ENCODE measurements at regions not wholly inside any gene's neighbourhood (a gene's known extent, or its start where the extent isn't known, plus 50 kb on each side); places are given as distances from the start of the nearest gene placed in this dataset.

DNA sequence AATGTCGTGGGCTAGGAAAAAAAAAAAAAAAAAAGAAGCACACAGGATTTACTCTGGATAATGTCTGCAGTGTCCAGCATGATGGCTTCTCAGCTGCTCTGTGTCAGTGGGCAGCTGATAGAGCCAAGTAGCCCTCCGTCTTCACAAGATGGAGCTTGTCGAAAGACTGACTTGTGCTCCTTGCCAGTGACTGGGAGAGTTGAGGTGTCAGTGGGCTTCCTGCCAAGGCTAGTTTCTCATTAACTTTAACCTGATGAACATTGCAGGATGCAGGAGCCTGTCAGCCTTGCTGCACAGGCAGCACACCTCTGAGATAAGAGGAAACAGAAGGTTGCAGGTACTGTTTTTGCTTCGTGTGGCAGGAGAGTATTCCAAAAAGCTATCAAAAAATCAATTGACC, 171.4 kb upstream of the SGCD start:
- no peaks in the 10 kb centered on the region for H3K36me3 ChIP-seq (ENCODE audit: insufficient read depth, low read length)
- no peak overlapping the region for H3K4me2 ChIP-seq (ENCODE audit: low read length)
- ChIA-PET POLR2A (interaction anchor here (0.7 kb wide), 4 partner anchors 31 to 822 kb away, joined by 3 to 6 read pairs (median 4); no protein-coding TSS in a partner anchor), CTCF (ENCODE audit: unreplicated experiment) (no interaction called here)
- H4K20me1 ChIP-seq (ENCODE audit: insufficient read depth, low read length), result no peaks in the 10 kb centered on the region
- BruUV-seq (replicated peaks), result no TSS peak
- no peaks in the 10 kb centered on the region for H3K9me2 ChIP-seq (ENCODE audit: insufficient read depth, low read length)
- no peak overlapping the region for H2AFZ ChIP-seq (ENCODE audit: low read length)
- TF ChIP-seq, protein P1, sequence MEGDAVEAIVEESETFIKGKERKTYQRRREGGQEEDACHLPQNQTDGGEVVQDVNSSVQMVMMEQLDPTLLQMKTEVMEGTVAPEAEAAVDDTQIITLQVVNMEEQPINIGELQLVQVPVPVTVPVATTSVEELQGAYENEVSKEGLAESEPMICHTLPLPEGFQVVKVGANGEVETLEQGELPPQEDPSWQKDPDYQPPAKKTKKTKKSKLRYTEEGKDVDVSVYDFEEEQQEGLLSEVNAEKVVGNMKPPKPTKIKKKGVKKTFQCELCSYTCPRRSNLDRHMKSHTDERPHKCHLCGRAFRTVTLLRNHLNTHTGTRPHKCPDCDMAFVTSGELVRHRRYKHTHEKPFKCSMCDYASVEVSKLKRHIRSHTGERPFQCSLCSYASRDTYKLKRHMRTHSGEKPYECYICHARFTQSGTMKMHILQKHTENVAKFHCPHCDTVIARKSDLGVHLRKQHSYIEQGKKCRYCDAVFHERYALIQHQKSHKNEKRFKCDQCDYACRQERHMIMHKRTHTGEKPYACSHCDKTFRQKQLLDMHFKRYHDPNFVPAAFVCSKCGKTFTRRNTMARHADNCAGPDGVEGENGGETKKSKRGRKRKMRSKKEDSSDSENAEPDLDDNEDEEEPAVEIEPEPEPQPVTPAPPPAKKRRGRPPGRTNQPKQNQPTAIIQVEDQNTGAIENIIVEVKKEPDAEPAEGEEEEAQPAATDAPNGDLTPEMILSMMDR (conservative IDR thresholded peaks at IDR 0.05; ENCODE audit: low read length), result no peak
- intact Hi-C loops (cut with micrococcal nuclease; ENCODE audit: unreplicated experiment), result no loop called here
- no peak overlapping the region for H3K4me3 ChIP-seq (ENCODE audit: low read depth, low read length, poor library complexity, severe bottlenecking)
- H3K79me2 ChIP-seq (ENCODE audit: insufficient read depth, low read depth, low read length), result no peaks in the 10 kb centered on the region
- DNase-seq (ENCODE audit: low spot score), result no peak
- H3K27ac ChIP-seq (ENCODE audit: low read depth, low read length, poor library complexity, severe bottlenecking), result no peak overlapping the region
- no peaks in the 10 kb centered on the region for H3K4me1 ChIP-seq (ENCODE audit: insufficient read depth, low read length, poor library complexity, severe bottlenecking)
- H3K9me3 ChIP-seq (ENCODE audit: low read length), result no peaks in the 10 kb centered on the region

DNA sequence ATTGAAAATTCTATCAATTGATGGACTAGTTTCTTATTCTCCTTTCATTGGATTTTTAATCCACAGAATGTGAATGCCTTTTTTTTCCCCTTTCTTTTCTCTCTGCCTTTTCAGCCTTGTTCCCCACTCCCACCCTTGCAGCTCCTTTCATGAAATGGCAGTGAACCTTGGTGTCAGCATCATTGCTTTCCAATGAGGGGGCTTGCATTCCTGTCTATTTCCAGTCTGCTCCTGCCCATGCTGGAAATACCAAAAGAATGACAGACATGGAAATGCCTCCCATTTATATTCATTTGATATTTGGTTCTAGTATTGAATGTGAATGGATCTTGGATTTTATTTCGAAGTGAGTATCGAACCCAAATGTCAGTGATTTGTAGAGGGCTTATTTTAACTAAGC, 162.7 kb upstream of the SGCD start:
- H2AFZ ChIP-seq (ENCODE audit: low read length), result no peak overlapping the region
- H3K9me2 ChIP-seq (ENCODE audit: insufficient read depth, low read length), result no peaks in the 10 kb centered on the region
- intact Hi-C loops (cut with micrococcal nuclease; ENCODE audit: unreplicated experiment), result no loop called here
- DNase-seq (ENCODE audit: low spot score), result no peak
- no peak overlapping the region for H3K4me2 ChIP-seq (ENCODE audit: low read length)
- H4K20me1 ChIP-seq (ENCODE audit: insufficient read depth, low read length), result no peaks in the 10 kb centered on the region
- ChIA-PET CTCF (ENCODE audit: unreplicated experiment) (no interaction called here), POLR2A (interaction anchor here (0.9 to 1.6 kb wide), 2 partner anchors 18 to 41 kb away, joined by 3 to 4 read pairs; no protein-coding TSS in a partner anchor)
- BruUV-seq (replicated peaks), result no TSS peak
- H3K27ac ChIP-seq (ENCODE audit: low read depth, low read length, poor library complexity, severe bottlenecking), result no peak overlapping the region
- H3K9me3 ChIP-seq (ENCODE audit: low read length), result no peaks in the 10 kb centered on the region
- H3K4me1 ChIP-seq (ENCODE audit: insufficient read depth, low read length, poor library complexity, severe bottlenecking), result no peaks in the 10 kb centered on the region
- H3K79me2 ChIP-seq (ENCODE audit: insufficient read depth, low read depth, low read length), result no peaks in the 10 kb centered on the region
- TF ChIP-seq, protein P1 (conservative IDR thresholded peaks at IDR 0.05; ENCODE audit: low read length), result no peak
- no peak for TF ChIP-seq EZH2phosphoT487 (IDR thresholded peaks at IDR 0.05; ENCODE audit: borderline replicate concordance, low read depth, low read length)
- H3K36me3 ChIP-seq (ENCODE audit: insufficient read depth, low read length), result no peaks in the 10 kb centered on the region
- no peak overlapping the region for H3K4me3 ChIP-seq (ENCODE audit: low read depth, low read length, poor library complexity, severe bottlenecking)

DNA sequence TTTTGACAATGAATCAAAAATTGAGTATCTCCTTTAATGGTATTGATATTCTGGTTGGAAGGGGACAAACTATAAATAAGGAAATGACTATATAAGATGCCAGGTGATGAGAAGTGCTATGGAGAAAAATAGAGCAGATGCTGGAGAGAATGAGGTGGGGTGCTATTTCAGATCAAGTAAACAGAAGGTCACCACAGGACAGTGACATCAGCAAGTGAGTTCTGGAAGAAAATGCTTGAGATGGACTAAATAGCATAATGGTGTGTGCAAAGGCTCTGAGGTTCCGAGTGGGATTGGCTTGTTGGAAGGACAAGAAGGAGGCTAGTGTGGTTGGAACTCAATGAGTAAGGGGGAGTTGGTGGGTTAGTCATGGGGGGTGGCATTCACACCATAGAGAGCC, 157.5 kb upstream of the SGCD start:
- no peaks in the 10 kb centered on the region for H3K9me3 ChIP-seq (ENCODE audit: low read length)
- no peak overlapping the region for H2AFZ ChIP-seq (ENCODE audit: low read length)
- H3K36me3 ChIP-seq (ENCODE audit: insufficient read depth, low read length), result no peaks in the 10 kb centered on the region
- no peak overlapping the region for H3K4me3 ChIP-seq (ENCODE audit: low read depth, low read length, poor library complexity, severe bottlenecking)
- no peaks in the 10 kb centered on the region for H3K79me2 ChIP-seq (ENCODE audit: insufficient read depth, low read depth, low read length)
- ChIA-PET CTCF (ENCODE audit: unreplicated experiment) (no interaction called here), POLR2A (no interaction called here)
- intact Hi-C loops (cut with micrococcal nuclease; ENCODE audit: unreplicated experiment), result no loop called here
- H4K20me1 ChIP-seq (ENCODE audit: insufficient read depth, low read length), result no peaks in the 10 kb centered on the region
- no peak overlapping the region for H3K4me2 ChIP-seq (ENCODE audit: low read length)
- H3K4me1 ChIP-seq (ENCODE audit: insufficient read depth, low read length, poor library complexity, severe bottlenecking), result no peaks in the 10 kb centered on the region
- BruUV-seq (replicated peaks), result no TSS peak
- H3K27ac ChIP-seq (ENCODE audit: low read depth, low read length, poor library complexity, severe bottlenecking), result no peak overlapping the region
- TF ChIP-seq EZH2phosphoT487 (IDR thresholded peaks at IDR 0.05; ENCODE audit: borderline replicate concordance, low read depth, low read length), result no peak
- no peaks in the 10 kb centered on the region for H3K9me2 ChIP-seq (ENCODE audit: insufficient read depth, low read length)
- no peak for DNase-seq (ENCODE audit: low spot score)
